Suprapubic skin (tissue), 4 donors: ENCODE measurements at regions not wholly inside any gene's neighbourhood (a gene's known extent, or its start where the extent isn't known, plus 50 kb on each side); places are given as distances from the start of the nearest gene placed in this dataset.

Experiments used
- DNase-seq, 2 donors: peaks; one replicate each; pipeline ENCODE4 v3.0.0-alpha.2; 2019; ENCODE audit warnings: low spot score in 2 of 2
- H3K27ac ChIP-seq: fragments of 200-600 bp; sonication (generic); one replicate; pipeline ENCODE4 v1.5.1; 2019
- H3K27me3 ChIP-seq: fragments of 200-600 bp; sonication (generic); one replicate; pipeline ENCODE4 v1.5.1; 2019
- H3K36me3 ChIP-seq: fragments of 200-600 bp; sonication (generic); one replicate; pipeline ENCODE4 v1.5.1; 2019
- H3K4me1 ChIP-seq: fragments of 200-600 bp; sonication (generic); one replicate; pipeline ENCODE4 v1.5.1; 2019
- H3K4me3 ChIP-seq: fragments of 200-600 bp; sonication (generic); one replicate; pipeline ENCODE4 v1.5.1; 2019; ENCODE audit warnings: mild to moderate bottlenecking
- H3K9me3 ChIP-seq: fragments of 200-600 bp; sonication (generic); one replicate; pipeline ENCODE4 v1.5.1; 2019
- EP300 ChIP-seq: sonication (generic); formaldehyde crosslinking; IDR thresholded peaks from one replicate; pipeline ENCODE4 v1.6.1; 2017; ENCODE audit warnings: antibody characterized with exemption
- POLR2A ChIP-seq, 2 donors: fragments of 450-650 bp; IDR thresholded peaks; one replicate each; pipeline ENCODE4 v1.6.1; 2017; ENCODE audit warnings: antibody characterized with exemption in 2 of 2, mild to moderate bottlenecking in 2 of 2, moderate library complexity in 2 of 2
- POLR2AphosphoS5 ChIP-seq, 3 donors: sonication (generic); formaldehyde crosslinking; IDR thresholded peaks; one replicate each; pipeline ENCODE4 v1.6.1; 2017; ENCODE audit warnings: antibody characterized with exemption in 3 of 3
- WGBS: methylation state at CpG from one replicate; pipeline ENCODE4 v1.1.5; 2018; 5-methylcytosine and 5-hydroxymethylcytosine counted together
- TF ChIP-seq, protein P1 (sequence below), 2 donors: fragments of 200-600 bp in 1 of 2; fragments of 450-650 bp in 1 of 2; sonication (generic) in 1 of 2; IDR thresholded peaks; one replicate each; pipeline ENCODE4 v1.5.1; 2016 to 2019; ENCODE audit warnings: antibody characterized with exemption in 2 of 2, mild to moderate bottlenecking in 1 of 2, moderate library complexity in 1 of 2

DNA sequence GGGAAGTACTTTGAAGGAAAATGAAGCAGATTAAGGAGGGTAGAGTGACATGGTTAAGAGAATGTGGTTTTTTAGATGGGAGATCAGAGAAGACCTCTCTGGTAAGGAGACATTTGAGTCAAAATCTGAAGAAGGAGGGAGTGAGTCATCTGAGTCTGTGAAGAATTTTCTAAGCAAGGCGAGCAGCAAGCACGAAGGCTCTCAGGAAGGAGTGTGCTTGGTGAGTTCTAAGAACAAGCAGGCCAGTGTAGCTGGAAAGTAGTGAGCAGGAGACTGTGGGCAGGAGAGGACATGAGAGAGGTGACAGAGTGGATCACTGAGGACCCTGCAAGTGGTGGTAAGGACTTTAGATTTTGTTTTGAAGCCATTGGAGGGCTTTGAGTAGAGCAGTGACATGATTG is 76.3 kb upstream of the FUT8 start:
- Histone ChIP-seq H3K9me3 (no peaks in the 10 kb centered on the region), H3K36me3 (no peaks in the 10 kb centered on the region)

GRCh38 chr14:65339866-65340265 is 72.7 kb upstream of the FUT8 start:
- no peak for DNase-seq

More for the DNA sequence above, 76.3 kb upstream of the FUT8 start:
- no peak overlapping the region for H3K27ac ChIP-seq
- 47% methylated on average over 2 of the region's 2 CpGs for WGBS
- TF ChIP-seq EP300, result no peak
- TF ChIP-seq, protein P1, sequence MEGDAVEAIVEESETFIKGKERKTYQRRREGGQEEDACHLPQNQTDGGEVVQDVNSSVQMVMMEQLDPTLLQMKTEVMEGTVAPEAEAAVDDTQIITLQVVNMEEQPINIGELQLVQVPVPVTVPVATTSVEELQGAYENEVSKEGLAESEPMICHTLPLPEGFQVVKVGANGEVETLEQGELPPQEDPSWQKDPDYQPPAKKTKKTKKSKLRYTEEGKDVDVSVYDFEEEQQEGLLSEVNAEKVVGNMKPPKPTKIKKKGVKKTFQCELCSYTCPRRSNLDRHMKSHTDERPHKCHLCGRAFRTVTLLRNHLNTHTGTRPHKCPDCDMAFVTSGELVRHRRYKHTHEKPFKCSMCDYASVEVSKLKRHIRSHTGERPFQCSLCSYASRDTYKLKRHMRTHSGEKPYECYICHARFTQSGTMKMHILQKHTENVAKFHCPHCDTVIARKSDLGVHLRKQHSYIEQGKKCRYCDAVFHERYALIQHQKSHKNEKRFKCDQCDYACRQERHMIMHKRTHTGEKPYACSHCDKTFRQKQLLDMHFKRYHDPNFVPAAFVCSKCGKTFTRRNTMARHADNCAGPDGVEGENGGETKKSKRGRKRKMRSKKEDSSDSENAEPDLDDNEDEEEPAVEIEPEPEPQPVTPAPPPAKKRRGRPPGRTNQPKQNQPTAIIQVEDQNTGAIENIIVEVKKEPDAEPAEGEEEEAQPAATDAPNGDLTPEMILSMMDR (IDR thresholded peaks at IDR 0.05), result no peak
- no peak for TF ChIP-seq POLR2AphosphoS5 (IDR thresholded peaks at IDR 0.05)
- no peak for TF ChIP-seq POLR2A (IDR thresholded peaks at IDR 0.05)
- H3K4me3 ChIP-seq, result no peak overlapping the region
- DNase-seq, result no peak
- H3K27me3 ChIP-seq, result no peaks in the 10 kb centered on the region
- peaks cover 44% of the 10 kb centered on the region for H3K4me1 ChIP-seq

GRCh38 chr14:65344011-65344410 is 68.5 kb upstream of the FUT8 start:
- Histone ChIP-seq H3K4me1 (peaks cover 12% of the 10 kb centered on the region), H3K36me3 (no peaks in the 10 kb centered on the region), H3K27me3 (no peaks in the 10 kb centered on the region), H3K27ac (no peak overlapping the region), H3K4me3 (no peak overlapping the region), H3K9me3 (no peaks in the 10 kb centered on the region)
- 87% methylated on average over 5 of the region's 5 CpGs for WGBS
- TF ChIP-seq POLR2A (IDR thresholded peaks at IDR 0.05) (no peak), POLR2AphosphoS5 (IDR thresholded peaks at IDR 0.05) (no peak), EP300 (no peak)
- TF ChIP-seq, protein P1 (IDR thresholded peaks at IDR 0.05), result no peak
- no peak for DNase-seq

More at GRCh38 chr14:65339866-65340265, 72.7 kb upstream of the FUT8 start:
- TF ChIP-seq POLR2A (IDR thresholded peaks at IDR 0.05) (no peak), EP300 (no peak), POLR2AphosphoS5 (IDR thresholded peaks at IDR 0.05) (no peak)
- TF ChIP-seq, protein P1 (IDR thresholded peaks at IDR 0.05), result no peak
- no peak overlapping the region for H3K27ac ChIP-seq
- no peaks in the 10 kb centered on the region for H3K36me3 ChIP-seq
- H3K9me3 ChIP-seq, result no peaks in the 10 kb centered on the region
- H3K4me1 ChIP-seq, result peaks cover 21% of the 10 kb centered on the region
- H3K4me3 ChIP-seq, result no peak overlapping the region
- H3K27me3 ChIP-seq, result no peaks in the 10 kb centered on the region
- WGBS, result 93% methylated on average over 4 of the region's 4 CpGs

GRCh38 chr14:65345266-65345665 is 67.3 kb upstream of the FUT8 start:
- no peak overlapping the region for H3K4me3 ChIP-seq
- no peaks in the 10 kb centered on the region for H3K36me3 ChIP-seq
- no peaks in the 10 kb centered on the region for H3K9me3 ChIP-seq
- H3K4me1 ChIP-seq, result peaks cover 12% of the 10 kb centered on the region
- no peak for TF ChIP-seq EP300
- TF ChIP-seq POLR2A (IDR thresholded peaks at IDR 0.05), result no peak
- TF ChIP-seq, protein P1 (IDR thresholded peaks at IDR 0.05), result no peak
- TF ChIP-seq POLR2AphosphoS5 (IDR thresholded peaks at IDR 0.05), result no peak
- no peak for DNase-seq
- no peak overlapping the region for H3K27ac ChIP-seq
- WGBS, result 22% methylated on average over 3 of the region's 3 CpGs
- no peaks in the 10 kb centered on the region for H3K27me3 ChIP-seq

- Histone ChIP-seq H3K4me3 (no peak overlapping the region), H3K36me3 (no peaks in the 10 kb centered on the region), H3K4me1 (peaks cover 12% of the 10 kb centered on the region), H3K9me3 (no peaks in the 10 kb centered on the region), H3K27ac (no peak overlapping the region), H3K27me3 (no peaks in the 10 kb centered on the region)
- TF ChIP-seq POLR2AphosphoS5 (IDR thresholded peaks at IDR 0.05) (no peak), EP300 (no peak)
- TF ChIP-seq, protein P1 (IDR thresholded peaks at IDR 0.05), result no peak
- 81% methylated on average over 5 of the region's 5 CpGs for WGBS
- no peak for DNase-seq
Observed at GRCh38 chr14:65346474-65346873, 66.1 kb upstream of the FUT8 start.
